Right ventricle myocardium superior (tissue), 1 donor: ENCODE measurements at regions not wholly inside any gene's neighbourhood (a gene's known extent, or its start where the extent isn't known, plus 50 kb on each side); places are given as distances from the start of the nearest gene placed in this dataset.
"Not testable (repeated sequence)": the region's sequence is repeated elsewhere in the genome, so short reads cannot be mapped to it uniquely, and the experiment has no call there.

Source experiments
- ATAC-seq: fragments of 200-7000 bp; cut with Tn5 transposase; one replicate; pipeline ENCODE4 v1.9.1; 2020; ENCODE audit warnings: mild to moderate bottlenecking; ENCODE audit not compliant: poor library complexity
- DNase-seq: peaks from one replicate; pipeline ENCODE4 v3.0.0-alpha.2; 2020
- intact Hi-C: fragments of 100-400 bp; cut with DNase I; formaldehyde crosslinking; loops from one replicate; pipeline ENCODE4 v1.11.2; 2022
- donor health status: DM: no; HTN: yes; CAD: no; lungs with severe emphysema.

DNA sequence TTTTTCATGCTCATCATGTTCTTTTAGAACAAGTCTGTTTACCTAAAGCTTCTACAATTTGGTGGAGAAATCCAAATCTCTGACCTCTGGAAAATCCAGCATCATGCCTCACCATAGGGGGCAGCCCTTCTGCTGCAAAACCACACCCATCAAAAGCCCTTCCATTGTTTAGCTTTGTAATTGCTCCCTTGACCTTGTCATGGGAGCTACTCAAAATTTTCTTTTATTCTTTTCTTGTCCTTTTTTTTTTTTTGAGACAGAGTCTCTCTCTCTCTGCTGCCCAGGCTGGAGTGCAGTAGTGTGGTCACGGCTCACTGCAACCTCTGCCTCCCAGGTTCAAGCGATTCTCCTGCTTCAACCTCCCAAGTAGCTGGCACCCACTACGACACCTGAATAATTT is 234.4 kb downstream of the NEBL start:
- no peak for ATAC-seq
- intact Hi-C loops: no loop called here
- DNase-seq: no peak

DNA sequence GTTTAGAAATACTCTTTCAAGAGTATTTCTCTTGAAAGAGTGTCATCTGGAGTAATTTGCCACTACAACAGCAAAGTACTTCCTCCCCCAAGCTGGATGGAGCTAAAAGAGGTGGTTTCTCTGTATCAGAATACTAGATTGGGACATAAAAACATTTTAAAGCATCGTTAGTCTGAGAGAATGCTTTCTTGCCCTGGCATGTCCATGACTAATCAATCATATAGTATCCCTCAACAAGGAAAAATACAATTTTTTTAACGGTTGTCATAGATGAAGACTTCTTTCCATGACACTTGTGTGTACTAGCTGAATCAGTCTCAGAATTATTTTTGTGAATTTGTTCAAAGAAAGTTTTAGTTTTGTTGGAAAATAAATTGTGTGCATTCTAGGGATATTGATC is 237.9 kb downstream of the NEBL start:
- intact Hi-C loops: no loop called here
- no peak for ATAC-seq
- no peak for DNase-seq

DNA sequence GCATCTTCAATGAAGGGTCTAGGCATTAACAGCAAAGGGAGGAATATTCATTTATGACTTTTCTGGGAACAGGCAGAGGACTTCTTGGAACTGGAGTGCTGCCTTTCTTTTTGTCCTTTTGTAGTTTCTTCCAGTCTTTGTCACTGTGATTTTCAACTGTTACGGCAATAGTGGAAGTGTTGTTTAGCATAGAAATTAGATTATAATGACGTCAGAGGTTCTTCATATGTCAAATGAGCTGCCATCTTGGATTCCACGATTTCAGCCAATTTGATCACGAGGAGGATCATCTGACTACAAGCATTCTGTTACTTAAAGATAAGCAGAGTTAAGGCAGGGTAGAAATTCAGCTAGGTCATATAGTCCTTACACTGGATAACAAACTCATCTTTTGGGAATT is 239.0 kb downstream of the NEBL start:
- intact Hi-C loops: no loop called here
- no peak for DNase-seq

DNA sequence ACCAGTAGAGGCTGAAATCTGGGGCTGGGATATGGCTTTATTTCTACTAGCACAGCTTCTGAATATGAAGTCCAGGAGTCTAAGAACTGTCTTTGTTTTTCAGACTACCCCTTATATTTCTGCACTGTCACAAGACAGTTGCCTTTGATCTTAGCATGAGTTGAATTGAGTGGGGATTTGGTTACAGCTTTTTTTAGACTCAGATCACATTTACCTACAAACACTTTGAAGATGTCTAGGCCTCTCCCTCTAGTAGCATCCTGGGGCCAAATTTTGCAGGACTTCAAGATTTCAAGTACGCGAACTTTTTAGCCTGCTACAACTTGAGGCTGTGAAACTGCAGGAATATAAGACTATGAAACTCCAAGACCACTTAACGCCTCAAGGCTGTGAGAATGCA is 240.2 kb downstream of the NEBL start:
- no peak for ATAC-seq
- intact Hi-C loops: no loop called here
- DNase-seq: no peak

More for the DNA sequence above, 239.0 kb downstream of the NEBL start:
- no peak for ATAC-seq

DNA sequence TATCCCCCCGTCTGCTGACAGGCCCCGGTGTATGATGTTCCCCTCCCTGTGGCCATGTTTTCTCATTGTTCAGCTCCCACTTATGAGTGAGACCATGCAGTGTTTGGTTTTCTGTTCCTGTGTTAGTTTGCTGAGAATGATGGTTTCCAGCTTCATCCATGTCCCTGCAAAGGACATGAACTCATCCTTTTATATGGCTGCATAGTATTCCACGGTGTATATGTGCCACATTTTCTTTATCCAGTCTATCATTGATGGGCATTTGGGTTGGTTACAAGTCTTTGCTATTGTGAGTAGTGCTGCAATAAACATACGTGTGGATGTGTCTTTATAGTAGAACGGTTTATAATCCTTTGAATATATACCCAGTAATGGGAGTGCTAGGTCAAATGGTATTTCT is 244.7 kb downstream of the NEBL start:
- intact Hi-C loops, DNase-seq, ATAC-seq: not testable (repeated sequence)

DNA sequence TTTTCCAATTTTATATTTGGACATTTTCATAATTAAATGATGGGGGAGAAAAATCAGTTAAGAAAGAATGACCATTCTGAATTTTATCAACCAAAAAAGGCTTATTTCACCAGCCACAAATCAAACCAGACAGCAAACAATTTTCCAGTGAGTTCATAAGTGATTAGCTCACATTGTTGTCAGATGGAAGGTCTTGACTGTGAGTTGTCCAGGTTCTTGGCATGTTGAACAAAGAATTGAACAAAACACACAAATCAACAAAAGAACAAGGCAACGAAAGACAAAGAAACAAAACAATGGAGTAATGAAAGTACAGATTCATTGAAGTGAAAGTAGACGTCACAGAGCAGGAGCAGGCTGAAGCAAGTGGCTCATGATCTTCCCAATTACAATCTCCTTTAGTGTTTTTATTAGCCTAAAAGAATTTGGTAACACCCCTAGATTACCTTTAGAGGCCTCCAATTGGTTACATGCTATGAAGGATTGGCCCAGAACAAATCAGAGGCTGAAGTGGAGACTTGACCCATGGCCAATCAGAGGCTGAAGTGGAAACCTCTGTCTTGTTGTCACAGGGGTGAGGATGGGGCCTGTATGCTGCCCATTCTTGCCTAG is 248.7 kb downstream of the NEBL start:
- intact Hi-C loops: no loop called here
- DNase-seq (no peak), ATAC-seq (no peak)

DNA sequence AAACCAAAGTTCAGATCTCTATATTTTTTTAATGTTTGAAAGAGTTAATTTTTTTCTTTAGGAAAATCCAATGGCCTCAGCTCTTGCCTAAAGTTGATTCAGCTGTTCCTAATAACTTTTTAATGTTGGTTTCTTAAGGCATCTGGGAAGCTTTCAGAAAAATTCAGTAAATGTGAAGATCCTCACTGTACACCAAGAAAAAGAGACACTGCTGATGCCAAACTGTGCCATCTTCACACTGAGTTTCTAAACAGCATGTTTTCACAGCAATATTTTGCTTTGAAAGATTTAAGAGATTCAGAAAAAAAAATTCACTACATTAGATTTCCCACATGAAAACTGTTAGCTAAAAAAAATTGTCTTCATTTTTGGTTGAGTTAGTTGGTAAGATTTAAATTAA is 249.4 kb downstream of the NEBL start:
- intact Hi-C loops: no loop called here
- ATAC-seq (no peak), DNase-seq (no peak)

DNA sequence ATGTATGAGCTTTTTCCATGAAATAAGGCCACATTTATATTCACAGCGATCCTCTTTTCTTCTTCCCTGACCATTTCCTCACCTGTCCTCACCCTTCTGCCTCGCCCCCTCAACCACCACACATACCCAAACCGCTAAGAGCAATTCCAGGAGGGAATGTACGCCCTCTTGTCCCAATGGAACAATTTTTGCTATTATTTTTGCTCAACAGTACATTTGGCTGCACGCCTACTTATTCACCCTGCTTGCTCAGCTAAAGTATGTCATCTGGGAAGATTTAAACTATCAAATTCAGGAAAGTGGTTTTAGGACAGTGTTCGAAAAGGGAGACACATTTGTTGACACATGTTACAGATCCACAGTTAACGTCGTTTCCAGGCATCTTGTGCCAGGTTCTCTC is 252.7 kb downstream of the NEBL start:
- no peak for ATAC-seq
- no peak for DNase-seq
- intact Hi-C loops: no loop called here

DNA sequence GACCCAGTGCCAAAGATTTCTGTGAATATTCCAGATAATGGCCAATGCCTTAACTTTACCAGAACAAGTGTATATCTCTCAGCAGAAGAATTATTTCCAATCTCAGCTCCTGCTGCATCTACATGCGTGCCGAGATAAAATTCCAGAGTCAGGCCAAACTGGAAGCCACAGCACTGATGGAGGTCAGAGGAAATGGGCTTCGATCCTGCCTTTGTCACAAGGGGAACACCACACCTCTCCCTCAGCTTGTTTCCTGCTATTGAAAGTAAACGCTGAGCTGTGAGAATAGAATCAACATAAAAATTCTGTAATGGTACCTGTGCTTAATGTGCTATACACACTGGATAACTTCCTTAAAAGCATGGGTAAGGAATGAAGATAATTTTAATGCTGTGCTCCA is 255.5 kb downstream of the NEBL start:
- ATAC-seq (peak; percentile 41), DNase-seq (no peak)
- intact Hi-C loops: no loop called here

DNA sequence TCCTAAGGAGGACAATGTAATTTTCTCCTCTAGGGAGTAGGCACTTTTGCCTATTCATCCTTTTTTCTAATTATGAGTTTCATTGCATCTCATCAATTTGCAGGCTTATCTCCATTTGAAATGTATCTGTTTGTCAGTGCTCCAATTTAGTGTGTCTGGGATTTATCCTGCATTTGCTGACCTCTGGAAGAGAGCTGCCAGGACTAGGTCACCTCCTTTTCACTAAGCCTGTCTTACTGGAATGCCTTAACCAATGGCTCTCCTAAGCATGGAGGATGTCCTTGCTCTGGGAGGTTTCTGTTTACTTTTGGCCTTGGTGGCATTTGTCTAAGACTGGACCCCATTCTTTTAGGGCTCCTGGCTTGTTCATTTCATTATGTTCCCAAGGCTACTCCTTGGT is 261.5 kb downstream of the NEBL start:
- DNase-seq: no peak
- peak; percentile 43 for ATAC-seq
- intact Hi-C loops: no loop called here

DNA sequence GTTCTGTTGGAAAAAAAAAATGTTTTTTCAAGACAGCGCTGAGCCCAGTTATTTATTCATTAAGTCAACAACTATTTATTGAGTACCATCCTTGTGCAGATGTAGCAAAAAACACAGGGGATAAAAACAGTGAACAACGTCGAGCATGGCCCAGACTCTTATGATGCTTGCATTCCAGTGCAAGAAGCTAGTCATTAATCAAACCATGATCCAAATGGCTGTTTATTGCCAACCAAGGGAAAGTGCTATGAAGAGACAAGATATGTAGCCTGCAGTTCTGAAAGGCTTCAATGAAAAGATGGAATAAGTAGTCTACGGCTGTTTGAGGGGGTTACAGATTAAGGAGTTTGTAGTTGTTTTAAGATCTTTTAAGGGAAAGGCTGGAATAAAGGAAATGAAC is 262.3 kb downstream of the NEBL start:
- no peak for DNase-seq

DNA sequence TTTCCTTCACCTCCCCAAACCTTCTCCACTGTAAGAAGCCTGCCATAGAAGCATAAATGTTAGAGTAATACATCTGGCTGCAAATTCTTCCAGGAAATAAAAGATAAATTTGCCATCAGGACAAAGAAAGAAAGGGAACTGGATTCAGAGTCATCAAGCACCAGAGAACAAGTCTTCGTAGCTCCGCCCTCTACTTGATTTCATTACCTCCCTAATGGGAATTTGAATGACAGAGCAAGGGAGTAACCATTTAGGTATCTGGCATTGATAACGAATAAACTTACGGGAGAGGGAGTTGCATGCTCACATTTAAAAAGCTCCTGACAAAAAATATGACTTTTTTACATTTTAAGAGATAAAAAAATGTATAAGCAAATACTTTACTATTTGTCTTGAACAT is 263.4 kb downstream of the NEBL start:
- intact Hi-C loops: no loop called here
- no peak for DNase-seq

More for the DNA sequence above, 262.3 kb downstream of the NEBL start:
- intact Hi-C loops: no loop called here
- no peak for ATAC-seq

DNA sequence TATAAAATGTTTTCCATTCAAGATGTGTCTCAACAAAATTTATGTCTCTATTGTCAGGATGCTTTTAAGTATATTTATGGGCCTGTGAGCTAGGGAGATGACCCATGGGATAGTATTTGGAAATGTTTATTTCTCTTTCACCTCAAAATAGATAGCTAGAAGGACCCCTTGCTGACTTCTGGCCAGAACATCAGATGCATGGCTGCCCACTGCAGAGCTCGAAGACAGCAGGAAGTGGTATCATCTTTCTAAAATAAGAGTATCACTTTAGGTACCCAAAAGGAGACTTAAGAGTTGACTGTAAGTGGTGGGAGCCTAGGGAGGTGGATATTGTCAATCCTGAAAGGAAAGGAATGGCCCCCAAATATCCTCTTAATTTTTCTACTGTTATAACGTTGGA is 264.4 kb downstream of the NEBL start:
- DNase-seq: no peak
- intact Hi-C loops: no loop called here
- ATAC-seq: no peak

More for the DNA sequence above, 263.4 kb downstream of the NEBL start:
- ATAC-seq: no peak

DNA sequence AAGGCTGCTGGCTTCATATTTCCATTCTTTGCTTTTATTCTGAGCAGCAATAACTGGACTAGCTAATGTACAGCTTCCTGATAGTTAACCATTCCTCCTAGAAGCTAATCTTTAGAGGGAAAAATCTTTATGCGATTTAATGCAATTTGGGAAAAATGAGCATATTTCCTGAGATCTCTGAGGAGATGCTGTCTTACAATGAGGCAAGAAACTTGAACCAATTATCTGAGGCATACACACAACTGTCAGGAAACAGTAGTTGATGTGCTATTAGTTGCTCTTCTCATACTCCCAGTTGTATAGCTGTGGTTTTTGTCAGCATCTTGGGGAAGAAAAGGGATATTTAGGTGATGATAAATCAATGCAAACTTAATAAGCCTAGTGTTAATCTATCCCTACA is 265.9 kb downstream of the NEBL start:
- ATAC-seq (no peak), DNase-seq (no peak)
- intact Hi-C loops: no loop called here

DNA sequence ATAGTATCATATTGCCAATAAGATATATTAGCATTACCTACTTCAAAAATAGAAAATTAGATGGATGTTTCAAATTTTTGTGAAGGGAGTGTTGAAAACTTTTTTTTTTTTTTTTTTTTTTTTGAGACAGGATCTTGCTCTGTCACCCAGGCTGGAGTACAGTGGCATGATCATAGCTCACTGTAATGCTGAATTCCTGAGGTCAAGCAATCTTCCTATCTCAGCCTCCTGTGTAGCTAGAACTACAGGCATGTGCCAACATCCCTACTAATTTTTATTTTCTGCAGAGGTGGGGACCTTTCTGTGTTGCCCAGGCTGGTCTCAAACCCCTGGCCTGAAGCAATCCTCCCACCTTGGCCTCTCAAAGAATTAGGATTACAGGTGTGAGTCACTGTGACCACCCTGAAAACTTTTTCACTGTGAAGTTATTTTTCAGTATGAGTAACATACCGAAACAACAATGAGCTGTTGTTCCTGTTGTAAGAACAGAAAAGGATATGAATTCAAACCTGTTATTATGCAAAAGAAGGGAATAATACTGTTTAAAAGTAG is 266.9 kb downstream of the NEBL start:
- intact Hi-C loops: no loop called here
- ATAC-seq: no peak
- DNase-seq: no peak

DNA sequence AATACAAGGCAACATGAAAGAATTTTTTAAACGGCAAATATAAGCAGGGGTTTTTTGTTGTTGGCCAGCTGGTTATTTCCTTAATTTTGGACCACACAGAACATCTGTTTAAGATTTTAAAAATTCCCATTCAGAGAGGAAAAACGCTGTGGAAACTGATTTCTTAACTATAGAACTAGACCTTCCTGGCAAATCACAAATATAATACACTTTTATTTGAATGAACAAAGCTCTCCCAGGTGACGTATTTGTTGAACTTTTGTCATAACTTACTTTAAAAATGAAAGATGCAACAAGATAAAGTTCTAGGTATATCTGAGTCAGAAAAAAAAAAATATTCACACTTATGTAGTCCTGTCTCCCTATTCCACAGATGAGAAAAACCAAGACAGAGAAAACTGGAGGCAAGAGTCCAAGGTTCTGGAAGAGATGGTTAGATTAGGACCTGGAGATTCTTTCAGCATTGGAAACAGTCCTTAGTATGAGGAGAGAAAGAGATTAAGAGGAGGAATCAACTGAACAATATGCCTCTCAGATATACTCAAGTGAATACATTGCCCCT is 269.1 kb downstream of the NEBL start:
- DNase-seq (no peak), ATAC-seq (no peak)
- intact Hi-C loops: no loop called here

DNA sequence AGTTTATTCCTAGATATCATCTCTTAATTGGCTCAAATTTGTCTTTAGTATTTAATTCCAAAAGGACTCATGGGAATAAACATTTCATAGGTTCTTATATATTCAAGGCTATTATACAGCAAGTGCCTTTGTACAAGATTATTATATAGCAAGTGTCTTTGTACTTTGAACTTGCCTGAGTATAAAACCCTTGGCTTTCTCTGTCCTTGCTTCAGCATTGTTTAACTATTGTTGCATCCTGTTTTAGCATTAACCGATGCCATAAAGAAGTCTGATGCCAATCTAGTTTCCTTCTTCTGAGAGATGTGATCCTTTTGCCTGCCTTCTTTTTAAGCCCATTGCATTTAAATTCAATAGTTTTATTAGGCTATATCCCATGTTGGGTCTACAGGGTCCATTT is 270.0 kb downstream of the NEBL start:
- ATAC-seq (no peak), DNase-seq (no peak)
- intact Hi-C loops: no loop called here

DNA sequence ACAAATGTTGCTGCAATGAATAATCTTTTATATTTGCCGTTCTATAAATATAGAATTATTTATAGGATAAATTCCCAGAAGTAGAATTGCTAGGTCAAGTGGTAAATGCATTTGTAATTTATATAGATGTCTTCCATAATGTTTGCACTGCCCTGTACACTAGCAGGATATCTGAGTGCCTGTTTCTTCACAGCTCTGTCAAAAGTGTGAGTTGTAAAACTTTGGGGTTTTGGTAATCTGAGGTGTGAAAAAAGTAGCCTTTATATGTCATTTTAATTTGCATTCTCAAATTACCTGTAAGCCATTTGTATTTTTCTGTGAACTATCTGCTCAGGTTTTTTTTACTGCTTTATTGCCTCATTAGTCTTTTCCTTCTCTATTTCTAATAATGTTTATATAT is 271.2 kb downstream of the NEBL start:
- ATAC-seq (no peak), DNase-seq (no peak)
- intact Hi-C loops: no loop called here

DNA sequence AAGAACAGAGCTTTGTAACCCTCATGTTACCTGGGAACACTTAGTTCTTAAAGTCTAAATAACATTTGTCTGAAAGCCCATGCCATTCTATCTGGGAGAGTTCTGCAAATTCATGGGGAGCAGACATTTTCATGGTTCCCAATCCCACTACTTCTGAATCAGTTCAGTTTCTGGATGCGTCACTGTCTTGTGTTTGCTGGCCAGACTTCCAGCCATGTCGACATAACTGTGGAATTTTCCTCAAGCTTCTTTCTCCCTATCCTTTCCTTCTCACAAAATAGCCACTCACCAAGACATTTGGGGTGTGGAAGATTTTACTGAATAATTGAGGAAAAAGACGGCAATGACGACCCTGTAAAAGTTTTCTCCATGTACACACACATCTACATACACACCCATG is 272.5 kb downstream of the NEBL start:
- intact Hi-C loops: no loop called here
- DNase-seq: no peak
- ATAC-seq: peak; percentile 79

DNA sequence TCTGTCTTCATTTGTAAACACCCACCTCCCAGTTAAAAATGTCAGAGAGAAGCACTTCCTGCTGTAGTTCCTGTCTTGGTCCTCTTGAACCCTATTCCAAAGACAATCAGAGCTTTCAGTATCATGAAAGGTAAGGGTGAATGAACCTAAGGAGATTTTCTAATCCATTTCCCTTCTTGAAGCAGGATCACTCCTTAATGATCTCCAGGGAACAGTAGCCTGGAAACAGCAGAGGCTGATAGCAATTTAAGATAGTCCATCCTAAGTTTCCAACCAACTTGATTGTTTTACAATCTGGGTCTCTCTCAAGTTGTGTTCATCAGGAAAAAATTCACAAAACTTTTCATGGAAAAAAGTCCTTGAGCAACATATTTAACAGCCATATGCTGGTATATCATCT is 273.6 kb downstream of the NEBL start:
- ATAC-seq (no peak), DNase-seq (no peak)
- intact Hi-C loops: no loop called here
